Cortex of kidney (tissue), 1 donor: ENCODE measurements at regions not wholly inside any gene's neighbourhood (a gene's known extent, or its start where the extent isn't known, plus 50 kb on each side); places are given as distances from the start of the nearest gene placed in this dataset.

Source experiments
- DNase-seq: peaks from one replicate; lab custom pipeline; 2025; lab: John Stamatoyannopoulos, UW

DNA sequence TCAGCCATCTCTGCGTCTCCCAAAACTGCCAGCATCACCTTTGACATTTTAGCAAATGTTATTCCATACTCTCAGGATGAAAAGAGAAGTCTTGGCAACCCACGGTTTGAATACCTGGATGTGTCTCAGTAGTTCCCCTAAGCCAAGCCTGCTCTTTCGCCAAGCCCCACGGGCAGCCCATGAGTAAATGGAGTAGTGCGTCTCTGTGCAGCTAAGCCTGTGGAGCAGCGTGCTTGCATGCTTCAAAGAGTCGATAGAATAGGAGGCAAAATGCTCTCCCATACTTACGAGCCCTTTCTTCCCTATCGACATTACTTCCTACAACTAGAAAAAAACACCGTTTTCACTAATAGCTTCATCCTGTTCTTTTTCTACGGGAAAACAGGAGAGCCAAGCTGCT, 634.5 kb upstream of the TMEM132C start:
- DNase-seq = no peak

DNA sequence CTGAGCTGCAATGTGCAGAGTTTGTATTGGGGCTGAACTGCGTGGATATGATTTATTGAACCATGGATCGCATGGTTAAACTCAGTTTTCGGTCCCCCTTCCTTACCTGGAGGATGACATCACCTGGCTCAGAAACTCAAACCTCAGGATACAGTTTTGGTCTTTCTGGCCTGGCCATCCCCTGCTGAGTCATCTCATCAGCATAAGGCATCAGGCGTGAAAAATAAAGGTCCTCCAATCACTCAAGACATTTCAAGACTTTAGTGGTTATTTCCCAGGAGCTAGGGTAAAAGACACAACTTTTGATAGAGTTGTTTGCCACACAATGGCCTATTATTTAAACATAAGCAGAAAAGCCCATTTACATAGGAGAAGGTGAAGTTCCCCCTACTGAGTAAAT, 631.1 kb upstream of the TMEM132C start:
- DNase-seq = no peak

DNA sequence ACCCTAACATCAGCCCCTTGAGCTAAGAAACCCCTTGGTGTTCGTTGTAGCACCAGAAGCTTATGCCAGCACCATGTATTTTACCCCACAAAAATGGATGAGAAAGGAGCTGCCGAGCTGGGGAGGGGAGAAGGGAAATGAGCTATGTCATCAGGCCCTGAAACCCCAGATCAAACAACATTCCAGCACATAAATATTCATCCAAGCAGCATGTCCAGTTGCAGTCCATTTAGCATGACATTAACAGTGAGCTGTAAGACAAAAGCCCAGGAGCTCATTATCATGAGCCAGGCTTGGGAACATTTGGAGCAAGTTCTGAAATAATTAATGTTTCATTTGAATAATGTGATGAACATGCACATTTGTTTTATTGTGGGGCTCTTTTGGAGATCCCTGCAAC, 630.1 kb upstream of the TMEM132C start:
- DNase-seq = no peak

DNA sequence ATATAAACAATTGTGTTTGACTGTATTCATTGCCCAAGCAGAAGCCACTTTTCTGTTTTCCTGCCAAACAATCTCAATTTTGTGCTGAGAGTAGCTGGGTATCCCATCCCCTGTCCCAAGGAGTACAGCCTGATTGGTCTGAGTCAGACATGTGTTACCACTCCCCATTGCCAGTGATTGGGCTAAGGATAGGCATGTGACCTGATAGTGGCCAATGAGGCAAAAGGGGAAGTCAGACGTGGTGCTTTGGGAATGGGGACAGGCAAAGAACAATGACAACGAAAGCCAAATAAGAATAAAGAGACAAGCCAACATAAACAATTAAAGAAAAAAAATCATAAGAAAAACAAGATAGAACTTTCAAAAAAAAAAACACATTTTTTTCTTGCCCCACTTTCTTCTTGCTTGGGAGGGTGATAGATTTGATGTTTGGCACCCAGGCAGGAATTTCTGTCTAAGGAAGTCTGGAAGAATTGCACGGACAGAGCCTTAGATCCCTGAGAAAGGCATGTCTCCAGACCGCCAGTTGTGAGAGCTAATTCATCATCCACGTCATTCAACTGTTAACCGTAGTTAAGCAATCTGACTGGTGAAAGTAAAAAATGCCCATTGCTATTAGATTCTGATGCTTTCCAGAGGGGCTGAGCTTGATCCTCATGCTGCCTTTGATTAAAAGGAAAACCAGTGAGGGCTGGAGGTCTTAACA, 626.6 kb upstream of the TMEM132C start:
- DNase-seq = no peak

DNA sequence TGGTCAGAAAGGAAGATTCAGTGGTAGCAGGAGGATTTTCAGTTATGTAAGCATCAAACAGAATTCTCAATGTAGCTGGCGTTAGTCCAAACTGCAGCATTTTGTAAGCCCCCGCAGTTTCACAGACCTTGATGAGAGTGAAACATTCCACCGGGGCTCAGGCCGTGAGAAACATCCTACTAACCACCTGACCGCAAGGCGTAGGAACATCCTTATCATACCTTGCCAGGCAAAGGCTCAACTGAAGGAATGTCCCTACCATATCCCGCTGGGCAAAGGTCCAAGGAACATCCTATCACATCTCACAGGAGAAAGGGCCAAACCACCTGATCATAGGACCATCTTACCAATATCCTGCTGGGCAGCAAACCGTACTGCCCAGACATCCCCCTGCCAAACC, 624.8 kb upstream of the TMEM132C start:
- no peak for DNase-seq

DNA sequence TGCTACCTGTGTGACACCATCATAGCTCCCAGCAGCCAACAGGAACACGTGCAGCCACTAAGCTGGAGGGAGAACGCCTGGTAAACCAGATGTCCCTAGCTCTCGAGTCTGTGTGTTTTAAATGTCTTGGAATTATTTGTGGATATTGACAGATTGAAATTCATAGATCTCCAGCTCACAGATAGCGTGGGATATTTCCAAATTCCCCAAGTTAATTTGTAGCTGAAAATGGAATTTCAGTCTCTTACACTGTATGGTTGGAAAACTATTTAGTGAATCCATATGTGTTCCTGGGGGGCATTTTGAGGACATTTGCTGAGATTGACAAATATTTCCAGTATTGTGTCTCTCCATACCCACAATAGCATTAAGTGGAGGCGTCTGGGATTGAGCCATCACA, 618.6 kb upstream of the TMEM132C start:
- no peak for DNase-seq

DNA sequence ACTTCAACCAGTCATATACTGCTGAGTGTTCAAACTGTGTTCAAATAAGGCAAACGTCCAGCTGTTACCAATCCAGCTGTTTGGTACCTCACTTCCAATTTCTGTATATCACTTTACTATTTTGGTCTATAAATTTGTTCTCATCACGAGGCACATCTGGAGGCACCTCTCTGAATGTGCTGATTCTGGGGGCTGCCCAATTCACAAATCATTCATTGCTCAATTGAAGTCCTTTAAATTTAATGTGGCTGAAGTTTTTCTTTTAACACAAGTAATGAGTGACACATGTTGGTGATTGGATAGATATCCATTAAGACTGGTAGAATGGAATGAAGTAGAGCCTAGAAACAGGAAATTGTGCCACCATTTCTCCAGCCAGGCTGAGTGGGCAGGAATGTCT, 617.0 kb upstream of the TMEM132C start:
- no peak for DNase-seq

DNA sequence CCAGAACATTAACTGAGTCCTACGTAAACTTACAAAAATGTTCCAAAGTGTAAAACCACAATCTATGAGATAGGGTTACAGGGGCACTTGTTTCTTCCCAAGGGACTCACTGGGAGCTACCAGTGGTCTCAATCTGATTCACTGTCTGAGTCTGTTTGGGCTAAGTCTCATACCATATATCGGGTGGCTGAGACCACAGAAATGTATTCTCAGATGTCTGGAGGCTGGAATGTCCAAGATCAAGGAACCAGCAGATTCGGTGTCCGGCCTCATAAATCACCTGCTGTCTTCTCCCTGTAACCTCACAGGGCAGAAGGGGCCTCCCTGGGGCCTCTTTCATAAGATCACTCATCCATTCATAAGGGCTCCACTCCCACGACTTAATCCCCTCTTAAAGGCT, 616.3 kb upstream of the TMEM132C start:
- no peak for DNase-seq

DNA sequence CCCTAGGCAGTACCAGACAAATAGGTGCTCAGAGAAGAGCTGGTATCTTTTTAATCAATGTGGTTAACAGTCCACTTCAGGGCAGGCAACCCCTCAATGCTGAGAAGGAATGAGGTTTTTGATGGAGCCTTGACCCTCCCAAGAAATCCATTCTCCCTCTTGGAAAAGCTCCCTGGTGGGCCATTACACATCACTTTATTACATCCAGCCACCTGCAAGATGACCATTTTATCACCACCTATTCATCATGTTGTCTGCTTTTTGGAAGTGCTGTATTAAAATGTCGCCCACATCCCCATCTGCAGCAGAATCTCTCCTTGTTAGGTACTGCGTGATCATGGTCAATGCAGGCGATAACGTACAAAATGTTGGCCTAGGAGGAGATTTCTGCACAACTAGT, 614.7 kb upstream of the TMEM132C start:
- no peak for DNase-seq

DNA sequence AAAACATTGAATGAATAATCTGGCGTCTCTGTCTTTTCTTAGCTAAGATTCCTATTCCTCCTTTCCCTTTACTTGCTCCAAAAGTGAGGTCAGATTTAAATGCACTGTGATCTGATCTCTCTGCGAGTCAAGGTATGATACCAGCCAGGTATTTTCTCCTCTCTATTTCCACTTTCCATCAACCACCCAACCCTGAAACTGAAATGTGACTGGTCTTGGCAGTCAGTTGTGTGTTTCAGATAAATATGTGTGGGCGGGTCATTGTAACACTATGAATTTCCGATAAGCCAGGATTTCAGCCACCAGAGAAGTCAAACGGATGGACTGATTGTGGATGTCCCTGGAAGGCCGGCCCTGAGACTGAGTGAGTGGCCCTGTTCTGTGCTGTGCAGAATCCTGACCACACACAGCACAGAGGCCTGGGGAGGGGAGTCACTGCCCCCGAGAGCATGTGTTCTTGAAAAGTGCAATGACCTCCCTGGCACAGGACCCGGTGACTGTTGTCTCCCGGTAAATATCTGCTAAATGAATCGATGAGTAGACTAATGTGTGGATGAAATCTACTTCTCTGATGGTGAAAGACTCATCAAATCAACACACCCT, 612.5 kb upstream of the TMEM132C start:
- DNase-seq = no peak

DNA sequence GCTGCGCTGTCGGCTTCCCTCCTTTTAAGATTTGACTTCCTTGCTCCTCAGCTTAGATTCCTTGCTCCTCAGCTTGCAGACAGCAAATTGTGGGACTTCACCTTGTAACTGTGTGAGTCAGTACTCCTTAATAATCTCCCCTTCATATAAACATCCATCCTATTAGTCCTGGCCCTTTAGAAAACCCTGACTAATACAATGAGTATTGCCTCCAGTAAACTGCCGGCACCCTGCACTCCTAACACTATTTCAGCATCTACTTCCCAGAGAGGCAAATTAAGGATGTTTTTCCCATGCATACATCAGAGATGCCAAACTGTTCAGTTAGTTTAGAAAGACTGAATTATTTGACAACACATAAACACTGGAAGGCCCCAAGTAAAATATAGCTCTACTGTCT, 611.3 kb upstream of the TMEM132C start:
- no peak for DNase-seq

DNA sequence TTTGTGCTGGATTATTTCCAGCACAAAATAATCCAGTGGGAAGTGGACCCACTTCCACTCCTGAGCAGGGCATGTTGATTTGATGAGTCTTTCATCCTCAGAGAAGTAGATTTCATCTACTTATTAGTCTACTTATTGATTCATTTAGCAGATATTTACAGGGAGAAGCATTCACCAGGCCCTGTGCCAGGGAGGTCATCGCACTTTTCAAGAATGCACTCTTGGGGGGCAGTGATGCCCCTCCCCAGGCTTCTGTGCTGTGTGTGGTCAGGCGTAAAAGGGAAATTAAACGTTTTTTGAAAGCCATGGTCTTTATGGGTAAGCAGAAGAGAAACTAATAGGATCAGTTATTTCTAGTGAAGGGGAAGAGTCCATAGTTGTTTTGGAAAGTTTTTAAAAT, 610.7 kb upstream of the TMEM132C start:
- DNase-seq = no peak

DNA sequence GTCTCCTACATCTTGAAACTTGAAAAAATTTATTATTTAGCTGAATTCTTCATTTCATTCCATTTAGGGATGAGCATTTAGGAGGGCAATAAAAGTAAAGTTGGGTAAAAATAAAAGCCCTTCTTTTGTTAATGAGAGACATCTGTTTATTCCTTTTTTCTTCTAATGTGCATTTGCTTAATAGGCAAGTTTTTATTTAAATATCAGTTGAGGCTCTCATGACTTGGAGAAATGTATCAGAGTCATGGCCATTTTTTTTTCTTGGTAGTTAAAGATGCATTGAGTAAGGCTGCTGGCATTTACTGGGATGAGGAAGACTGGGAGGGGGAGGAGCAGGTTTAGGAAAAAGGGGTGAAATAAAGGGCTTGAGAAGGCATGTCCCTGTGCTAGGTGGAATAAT, 609.9 kb upstream of the TMEM132C start:
- no peak for DNase-seq

DNA sequence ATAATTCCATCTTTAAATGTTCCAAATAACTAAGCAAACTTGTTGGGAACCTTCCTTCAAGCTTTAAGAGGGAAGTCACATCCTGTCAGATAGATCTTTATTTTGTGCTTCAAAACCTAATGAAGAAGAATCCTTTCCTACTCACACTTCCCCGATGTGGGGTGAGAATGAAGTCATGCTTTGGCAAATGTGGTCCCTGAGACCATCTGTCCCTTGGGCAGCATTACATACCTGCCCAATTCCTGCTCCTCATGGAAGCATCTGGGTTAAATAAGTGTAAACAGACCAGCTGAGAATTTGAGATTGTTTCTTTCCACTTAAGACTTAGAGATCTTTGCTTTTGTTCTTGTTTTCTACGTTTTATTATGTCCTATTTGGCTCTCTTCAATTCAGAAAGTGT, 606.0 kb upstream of the TMEM132C start:
- no peak for DNase-seq

DNA sequence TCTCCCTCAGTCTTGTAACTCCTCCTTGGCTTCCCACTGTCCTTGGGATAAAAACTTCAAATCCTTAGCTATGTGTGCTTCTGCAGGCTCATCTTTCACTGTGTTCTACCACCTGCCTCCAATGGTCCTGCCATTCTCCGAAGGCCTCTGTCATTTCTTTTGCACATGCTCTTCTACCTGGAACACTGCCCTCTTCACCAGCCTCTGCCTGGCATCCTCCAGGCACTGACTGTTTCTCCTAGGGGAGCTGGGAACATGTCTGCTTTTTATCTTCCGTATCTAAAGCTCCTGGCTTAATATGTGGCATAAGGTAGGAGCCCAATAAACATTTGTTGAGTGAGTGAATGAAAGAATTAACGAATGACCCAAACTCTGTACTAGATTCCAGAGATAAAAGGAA, 603.3 kb upstream of the TMEM132C start:
- no peak for DNase-seq

DNA sequence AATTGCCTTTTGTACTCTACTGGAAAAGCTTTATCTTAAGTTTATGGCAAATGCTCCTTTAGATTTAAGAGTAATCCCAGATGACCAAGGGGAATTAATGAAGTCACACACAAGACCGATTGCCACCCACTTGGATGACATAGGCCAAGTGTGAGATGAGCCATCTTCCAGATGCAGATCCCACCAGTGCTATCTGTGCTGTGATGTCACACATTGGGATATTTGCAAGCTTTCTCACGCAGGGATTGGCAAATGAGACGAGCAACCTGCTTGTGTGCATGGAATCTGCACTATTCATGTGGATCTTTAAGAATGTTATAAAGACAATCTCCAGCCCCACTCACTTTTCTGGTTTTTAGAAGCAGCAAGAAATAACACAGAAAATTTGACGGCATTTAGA, 602.1 kb upstream of the TMEM132C start:
- no peak for DNase-seq

DNA sequence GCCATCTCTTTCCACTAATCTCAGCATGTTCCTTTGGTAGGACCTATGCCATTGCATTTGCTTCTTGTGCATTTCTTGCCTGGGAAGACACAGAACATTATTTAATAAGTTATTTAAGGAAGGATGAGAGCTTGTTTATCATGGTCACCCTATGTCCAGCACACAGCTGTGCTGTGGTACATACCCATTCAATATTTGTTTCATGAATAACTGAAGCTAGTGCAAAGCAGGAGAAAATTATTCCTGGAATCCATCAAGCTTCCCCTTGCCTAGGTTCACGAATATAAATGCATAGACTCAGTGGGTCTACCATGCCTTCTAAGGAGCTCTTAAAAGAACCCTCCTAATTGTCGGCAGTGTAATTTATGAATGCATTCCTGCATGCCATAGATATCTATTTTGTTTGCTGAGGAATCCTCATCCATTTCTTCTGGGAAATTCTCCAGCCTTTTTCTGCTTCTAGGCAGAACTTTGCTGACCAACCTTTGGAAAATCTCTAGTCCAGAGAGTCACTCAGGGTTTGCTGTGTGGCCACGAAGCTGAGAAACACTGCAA, 599.8 kb upstream of the TMEM132C start:
- no peak for DNase-seq

DNA sequence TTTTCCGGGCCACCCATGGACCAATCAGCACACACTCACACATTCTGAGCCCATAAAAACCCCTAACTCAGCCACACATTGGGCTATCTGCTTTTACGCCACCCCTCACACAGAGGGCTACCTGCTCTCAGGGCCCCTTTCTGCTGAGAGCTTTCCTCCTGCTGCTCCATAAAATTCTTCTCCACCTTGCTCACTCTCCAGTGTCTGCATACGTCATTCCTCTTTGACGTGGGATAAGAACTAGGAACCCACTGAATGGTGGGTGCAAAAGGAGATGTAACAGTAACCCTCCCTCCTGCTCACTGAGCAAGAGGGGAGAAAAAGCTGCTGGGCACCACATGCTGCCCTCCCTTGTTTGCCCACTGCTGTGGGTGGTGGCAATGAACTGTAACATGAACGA, 596.7 kb upstream of the TMEM132C start:
- no peak for DNase-seq

DNA sequence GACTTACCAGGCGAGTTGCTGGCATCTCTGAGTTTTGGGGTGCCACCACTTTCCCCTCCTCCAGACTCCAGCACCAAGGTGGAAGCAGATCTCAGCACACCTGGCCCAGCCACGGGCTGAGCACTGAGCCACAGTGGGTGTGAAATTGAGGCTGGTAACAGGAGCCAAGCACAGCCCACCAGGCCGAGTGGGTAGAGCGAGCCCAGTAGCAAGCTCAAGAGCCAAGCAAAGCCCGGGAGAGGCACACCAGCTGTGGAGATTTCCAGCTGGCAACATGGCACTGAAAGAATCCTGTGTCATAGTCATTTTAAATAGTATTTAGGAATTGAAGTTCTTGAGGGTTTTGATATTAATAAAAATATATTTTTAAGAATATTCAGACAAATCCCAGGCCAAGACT, 596.2 kb upstream of the TMEM132C start:
- DNase-seq = no peak

DNA sequence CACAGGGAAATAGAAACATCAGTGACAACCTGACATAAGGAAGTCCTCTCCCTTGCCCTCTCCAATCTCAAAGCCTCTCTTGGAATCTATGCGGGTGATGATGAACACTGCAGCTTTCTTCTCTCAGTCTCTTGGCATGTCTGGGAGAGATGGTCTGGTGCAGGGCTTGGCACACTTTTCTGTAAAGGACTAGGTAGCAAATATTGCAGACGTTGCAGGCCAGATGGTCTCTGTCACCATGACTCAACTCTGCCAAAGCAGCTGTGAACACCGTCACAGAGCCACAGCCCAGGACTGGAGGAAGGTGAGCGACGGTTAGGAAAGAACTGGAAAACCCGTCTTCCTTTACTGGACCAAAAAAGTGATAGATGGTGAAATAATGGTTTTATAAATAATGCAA, 591.0 kb upstream of the TMEM132C start:
- DNase-seq = no peak

DNA sequence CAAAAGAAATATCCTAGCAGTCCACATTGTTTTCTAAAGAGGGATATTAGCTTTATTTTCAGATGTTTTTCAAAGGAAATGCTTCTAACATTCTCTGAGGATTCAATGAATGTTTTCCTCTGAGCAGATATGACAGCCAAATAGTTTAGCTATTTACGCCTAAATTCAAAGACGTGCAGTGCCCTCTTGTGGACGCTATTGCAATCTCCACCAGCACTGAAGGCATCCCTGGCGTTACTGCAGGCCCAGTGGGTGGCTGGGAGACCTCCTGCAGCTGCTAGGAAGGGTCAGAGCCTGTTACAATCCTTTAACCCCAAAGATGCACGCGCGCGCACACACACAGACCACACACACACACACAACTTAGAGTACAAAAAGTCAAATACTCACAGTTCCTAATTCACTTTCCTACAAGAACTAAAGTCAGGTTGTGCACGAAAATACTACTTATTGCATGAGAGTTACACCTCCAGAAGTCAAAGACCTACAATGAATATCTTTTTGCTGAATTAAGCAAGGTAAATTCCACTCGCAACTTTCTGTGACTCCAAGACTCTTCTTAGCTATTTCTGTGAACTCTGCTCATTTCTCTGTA, 589.3 kb upstream of the TMEM132C start:
- DNase-seq = no peak

DNA sequence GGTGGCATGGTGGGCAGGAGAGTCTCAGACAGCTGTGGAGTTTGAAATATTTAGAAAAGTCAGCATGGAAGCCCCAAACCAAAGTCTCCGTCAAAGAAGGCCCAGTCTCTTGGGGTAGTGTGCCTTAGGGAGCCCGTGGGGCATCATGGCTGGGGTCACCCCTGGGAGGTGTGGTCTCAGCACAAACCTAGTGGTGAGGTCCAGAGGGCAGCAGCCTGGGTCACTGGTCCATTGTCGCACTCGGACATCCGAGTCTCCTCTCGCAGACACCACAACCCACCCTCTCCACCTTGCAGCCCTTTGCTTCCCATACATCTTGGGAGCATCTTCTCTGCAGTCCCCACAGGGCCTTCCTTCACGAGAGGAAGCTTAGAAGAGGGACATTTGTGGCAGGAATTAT, 588.0 kb upstream of the TMEM132C start:
- no peak for DNase-seq

DNA sequence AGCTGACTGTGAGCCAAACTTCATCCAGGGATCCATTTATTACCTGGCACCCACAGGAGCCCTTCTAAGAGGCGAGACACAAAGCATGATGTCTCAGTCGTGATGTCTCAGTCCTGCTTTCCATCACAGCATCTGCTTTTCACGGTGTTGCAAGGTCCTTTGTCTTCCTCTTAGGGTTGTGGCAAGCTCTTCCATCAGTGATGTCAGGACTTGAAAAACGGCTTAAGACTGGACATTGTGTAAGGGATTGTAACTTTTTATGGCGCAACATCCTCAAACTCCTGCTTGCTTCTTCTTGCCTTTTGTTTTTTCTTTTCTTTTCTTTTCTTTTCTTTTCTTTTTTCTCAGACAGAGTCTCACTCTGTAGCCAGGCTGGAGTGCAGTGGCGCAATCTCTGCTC, 586.5 kb upstream of the TMEM132C start:
- no peak for DNase-seq
